ENCODE measurements at regions not wholly inside any gene's neighbourhood (a gene's known extent, or its start where the extent isn't known, plus 50 kb on each side); places are given as distances from the start of the nearest gene placed in this dataset.

GRCh38 chr1:4108331-4108730 is 208.3 kb upstream of the C1orf174 start:
- no peak overlapping the region for H3K23ac ChIP-seq (ENCODE audit: low read depth, low read length)
- ChIA-PET CTCF (no interaction called here), POLR2A (ENCODE audit: unreplicated experiment) (no interaction called here)
- H3K56ac ChIP-seq (ENCODE audit: extremely low read depth, insufficient read depth, low read length), result no peak overlapping the region
- no peak overlapping the region for H2BK5ac ChIP-seq (ENCODE audit: low read depth, low read length, poor library complexity, severe bottlenecking)
- H4K5ac ChIP-seq (ENCODE audit: low read depth, low read length), result no peak overlapping the region
- H3K9me1 ChIP-seq (ENCODE audit: insufficient read depth, low read length), result no peaks in the 10 kb centered on the region
- in situ Hi-C loops (cut with MboI; ENCODE audit: low sequenced_read_pairs) (no loop called here), dilution Hi-C loops (cut with HindIII; ENCODE audit: low sequenced_read_pairs, unreplicated experiment) (no loop called here), intact Hi-C loops (cut with micrococcal nuclease) (no loop called here)
- H2BK120ac ChIP-seq (ENCODE audit: low read depth, low read length), result no peak overlapping the region
- H2AK5ac ChIP-seq (ENCODE audit: low read depth, low read length), result no peak overlapping the region
- peaks cover 54% of the 10 kb centered on the region for H3K9me3 ChIP-seq (ENCODE audit: control insufficient read depth, insufficient read depth, low read length)
- no peak overlapping the region for H3K4me3 ChIP-seq (ENCODE audit: insufficient read depth, low read depth, low read length)
- H2BK15ac ChIP-seq (ENCODE audit: low read depth, low read length), result no peak overlapping the region
- no peak overlapping the region for H3K4me2 ChIP-seq (ENCODE audit: low read depth, low read length)
- no peaks in the 10 kb centered on the region for H3K79me1 ChIP-seq (ENCODE audit: low read depth in 1 of 2, low read length in 2 of 2)
- H3K9ac ChIP-seq (ENCODE audit: low read depth, low read length), result no peak overlapping the region
- DNase-seq (no peak), ATAC-seq (ENCODE audit: low read depth) (no peak)
- H3K27ac ChIP-seq (ENCODE audit: insufficient read depth, low read length), result no peak overlapping the region
- WGBS, 2 experiments (ENCODE audit: extremely low coverage in 2 of 2, insufficient read length in 1 of 2), result no CpG with 5 or more reads among the region's 10 CpGs
- no peak for TF ChIP-seq RAD21 (IDR thresholded peaks at IDR 0.05; ENCODE audit: low read length)
- TF ChIP-seq SMC3 (IDR thresholded peaks at IDR 0.05; ENCODE audit: low read depth, low read length), result no peak
- no peak overlapping the region for H3K14ac ChIP-seq (replicated peaks; ENCODE audit: low read depth, low read length)
- no peaks in the 10 kb centered on the region for H4K20me1 ChIP-seq (ENCODE audit: insufficient read depth, low read length)
- no peak overlapping the region for H2AFZ ChIP-seq (replicated peaks; ENCODE audit: low read length, poor library complexity)
- no peak overlapping the region for H2AK9ac ChIP-seq (replicated peaks; ENCODE audit: low read depth, low read length, poor library complexity)
- no peak overlapping the region for H3K4ac ChIP-seq (ENCODE audit: low read depth, low read length)
- no peaks in the 10 kb centered on the region for H3K4me1 ChIP-seq (ENCODE audit: control insufficient read depth, insufficient read depth, low read length)
- no peak overlapping the region for H3K18ac ChIP-seq (ENCODE audit: low read depth, low read length)
- no peak overlapping the region for H4K91ac ChIP-seq (ENCODE audit: insufficient read depth, low read depth, low read length)
- no TSS peak for BruUV-seq (replicated peaks)
- no peak overlapping the region for H4K8ac ChIP-seq (ENCODE audit: low read depth in 2 of 2, low read length in 2 of 2)
- no peak overlapping the region for H2BK20ac ChIP-seq (ENCODE audit: low read depth, low read length)
- no peaks in the 10 kb centered on the region for H3K36me3 ChIP-seq (ENCODE audit: control insufficient read depth, insufficient read depth, low read length)
- H3K27me3 ChIP-seq (ENCODE audit: control insufficient read depth, insufficient read depth, low read length), result no peaks in the 10 kb centered on the region
